ENCODE measurements at regions not wholly inside any gene's neighbourhood (a gene's known extent, or its start where the extent isn't known, plus 50 kb on each side); places are given as distances from the start of the nearest gene placed in this dataset.
"Not testable (repeated sequence)": the region's sequence is repeated elsewhere in the genome, so short reads cannot be mapped to it uniquely, and the experiment has no call there.

GRCh38 chr17:13874134-13874533 is 195.2 kb upstream of the COX10 start:
- intact Hi-C loops (cut with DNase I) = no loop called here
- DNase-seq (no peak), ATAC-seq (ENCODE audit: low FRiP score) (no peak)
- no peak overlapping the region for H3K27ac ChIP-seq (ENCODE audit: low read depth in 1 of 2, low read length in 2 of 2)
- no peak overlapping the region for H3K4me3 ChIP-seq (ENCODE audit: low read length in 2 of 2)
- 94 to 95% methylated on average over 3 of the region's 3 CpGs for WGBS, 2 donors
- no peaks in the 10 kb centered on the region for H3K27me3 ChIP-seq (ENCODE audit: control insufficient read depth in 1 of 2, insufficient read depth in 2 of 2, low read length in 1 of 2)
- H3K4me1 ChIP-seq (ENCODE audit: control insufficient read depth in 1 of 2, insufficient read depth in 2 of 2, low read length in 2 of 2) = no peaks in the 10 kb centered on the region
- H3K36me3 ChIP-seq (ENCODE audit: control insufficient read depth in 1 of 2, insufficient read depth in 2 of 2, low read length in 1 of 2) = no peaks in the 10 kb centered on the region
- peaks cover 1% of the 10 kb centered on the region for H3K9me3 ChIP-seq (ENCODE audit: control insufficient read depth, low read length)

- no peaks in the 10 kb centered on the region for H3K27me3 ChIP-seq (ENCODE audit: control insufficient read depth in 1 of 2, insufficient read depth in 2 of 2, low read length in 1 of 2)
- peaks cover 1% of the 10 kb centered on the region for H3K9me3 ChIP-seq (ENCODE audit: control insufficient read depth, low read length)
- no peaks in the 10 kb centered on the region for H3K36me3 ChIP-seq (ENCODE audit: control insufficient read depth in 1 of 2, insufficient read depth in 2 of 2, low read length in 1 of 2)
- no peak overlapping the region for H3K27ac ChIP-seq (ENCODE audit: low read depth in 1 of 2, low read length in 2 of 2)
- intact Hi-C loops (cut with DNase I) = no loop called here
- no peak overlapping the region for H3K4me3 ChIP-seq (ENCODE audit: low read length in 2 of 2)
- ATAC-seq (ENCODE audit: low FRiP score) (no peak), DNase-seq (no peak)
- no peaks in the 10 kb centered on the region for H3K4me1 ChIP-seq (ENCODE audit: control insufficient read depth in 1 of 2, insufficient read depth in 2 of 2, low read length in 2 of 2)
- 87 to 92% methylated on average over 1 of the region's 1 CpG for WGBS, 2 donors
Measured at GRCh38 chr17:13874817-13875216, 194.5 kb upstream of the COX10 start.

GRCh38 chr17:13879961-13880466 is 189.3 kb upstream of the COX10 start:
- no peaks in the 10 kb centered on the region for H3K4me1 ChIP-seq (ENCODE audit: control insufficient read depth in 1 of 2, insufficient read depth in 2 of 2, low read length in 2 of 2)
- H3K4me3 ChIP-seq (ENCODE audit: low read length in 2 of 2) = no peak overlapping the region
- ATAC-seq (ENCODE audit: low FRiP score) = no peak
- no peaks in the 10 kb centered on the region for H3K27me3 ChIP-seq (ENCODE audit: control insufficient read depth in 1 of 2, insufficient read depth in 2 of 2, low read length in 1 of 2)
- no peak for DNase-seq
- intact Hi-C loops (cut with DNase I) = no loop called here
- H3K27ac ChIP-seq (ENCODE audit: low read depth in 1 of 2, low read length in 2 of 2) = no peak overlapping the region
- 85 to 88% methylated on average over 5 of the region's 5 CpGs for WGBS, 2 donors
- H3K36me3 ChIP-seq (ENCODE audit: control insufficient read depth in 1 of 2, insufficient read depth in 2 of 2, low read length in 1 of 2) = no peaks in the 10 kb centered on the region
- H3K9me3 ChIP-seq (ENCODE audit: control insufficient read depth, low read length) = no peaks in the 10 kb centered on the region

- no peaks in the 10 kb centered on the region for H3K36me3 ChIP-seq (ENCODE audit: control insufficient read depth in 1 of 2, insufficient read depth in 2 of 2, low read length in 1 of 2)
- H3K27ac ChIP-seq (ENCODE audit: low read depth in 1 of 2, low read length in 2 of 2) = no peak overlapping the region
- DNase-seq (no peak), ATAC-seq (ENCODE audit: low FRiP score) (no peak)
- intact Hi-C loops (cut with DNase I) = no loop called here
- H3K27me3 ChIP-seq (ENCODE audit: control insufficient read depth in 1 of 2, insufficient read depth in 2 of 2, low read length in 1 of 2) = no peaks in the 10 kb centered on the region
- no peaks in the 10 kb centered on the region for H3K9me3 ChIP-seq (ENCODE audit: control insufficient read depth, low read length)
- no peak overlapping the region for H3K4me3 ChIP-seq (ENCODE audit: low read length in 2 of 2)
- 47 to 53% methylated on average over 3 of the region's 3 CpGs for WGBS, 2 donors
- H3K4me1 ChIP-seq (ENCODE audit: control insufficient read depth in 1 of 2, insufficient read depth in 2 of 2, low read length in 2 of 2) = no peaks in the 10 kb centered on the region
Measured at GRCh38 chr17:13883659-13884058, 185.6 kb upstream of the COX10 start.

GRCh38 chr17:13884347-13884746 is 185.0 kb upstream of the COX10 start:
- Histone ChIP-seq H3K4me1 (ENCODE audit: control insufficient read depth in 1 of 2, insufficient read depth in 2 of 2, low read length in 2 of 2) (no peaks in the 10 kb centered on the region), H3K4me3 (ENCODE audit: low read length in 2 of 2) (no peak overlapping the region), H3K27me3 (ENCODE audit: control insufficient read depth in 1 of 2, insufficient read depth in 2 of 2, low read length in 1 of 2) (no peaks in the 10 kb centered on the region), H3K36me3 (ENCODE audit: control insufficient read depth in 1 of 2, insufficient read depth in 2 of 2, low read length in 1 of 2) (no peaks in the 10 kb centered on the region), H3K27ac (ENCODE audit: low read depth in 1 of 2, low read length in 2 of 2) (no peak overlapping the region), H3K9me3 (ENCODE audit: control insufficient read depth, low read length) (no peaks in the 10 kb centered on the region)
- no peak for DNase-seq
- WGBS, 2 donors = 87 to 94% methylated on average over 2 of the region's 2 CpGs
- ATAC-seq (ENCODE audit: low FRiP score) = no peak
- intact Hi-C loops (cut with DNase I) = no loop called here

- Histone ChIP-seq H3K36me3 (ENCODE audit: control insufficient read depth in 1 of 2, insufficient read depth in 2 of 2, low read length in 1 of 2) (no peaks in the 10 kb centered on the region), H3K4me1 (ENCODE audit: control insufficient read depth in 1 of 2, insufficient read depth in 2 of 2, low read length in 2 of 2) (no peaks in the 10 kb centered on the region), H3K4me3 (ENCODE audit: low read length in 2 of 2) (no peak overlapping the region), H3K27me3 (ENCODE audit: control insufficient read depth in 1 of 2, insufficient read depth in 2 of 2, low read length in 1 of 2) (no peaks in the 10 kb centered on the region), H3K9me3 (ENCODE audit: control insufficient read depth, low read length) (no peaks in the 10 kb centered on the region), H3K27ac (ENCODE audit: low read depth in 1 of 2, low read length in 2 of 2) (no peak overlapping the region)
- WGBS, 2 donors = 98% methylated on average over 2 of the region's 2 CpGs
- intact Hi-C loops (cut with DNase I) = no loop called here
- ATAC-seq (ENCODE audit: low FRiP score) (no peak), DNase-seq (no peak)
Measured at GRCh38 chr17:13885550-13885949, 183.8 kb upstream of the COX10 start.

GRCh38 chr17:13885953-13886889 is 183.1 kb upstream of the COX10 start:
- no peak for ATAC-seq (ENCODE audit: low FRiP score)
- no peaks in the 10 kb centered on the region for H3K9me3 ChIP-seq (ENCODE audit: control insufficient read depth, low read length)
- no peaks in the 10 kb centered on the region for H3K27me3 ChIP-seq (ENCODE audit: control insufficient read depth in 1 of 2, insufficient read depth in 2 of 2, low read length in 1 of 2)
- DNase-seq = no peak
- no peak overlapping the region for H3K27ac ChIP-seq (ENCODE audit: low read depth in 1 of 2, low read length in 2 of 2)
- H3K4me1 ChIP-seq (ENCODE audit: control insufficient read depth in 1 of 2, insufficient read depth in 2 of 2, low read length in 2 of 2) = no peaks in the 10 kb centered on the region
- WGBS, 2 donors = 83 to 89% methylated on average over 6 of the region's 6 CpGs
- H3K36me3 ChIP-seq (ENCODE audit: control insufficient read depth in 1 of 2, insufficient read depth in 2 of 2, low read length in 1 of 2) = no peaks in the 10 kb centered on the region
- intact Hi-C loops (cut with DNase I) = no loop called here
- no peak overlapping the region for H3K4me3 ChIP-seq (ENCODE audit: low read length in 2 of 2)

- intact Hi-C loops (cut with DNase I) = no loop called here
- ATAC-seq (ENCODE audit: low FRiP score) = no peak
- no peaks in the 10 kb centered on the region for H3K4me1 ChIP-seq (ENCODE audit: control insufficient read depth in 1 of 2, insufficient read depth in 2 of 2, low read length in 2 of 2)
- H3K36me3 ChIP-seq (ENCODE audit: control insufficient read depth in 1 of 2, insufficient read depth in 2 of 2, low read length in 1 of 2) = no peaks in the 10 kb centered on the region
- H3K9me3 ChIP-seq (ENCODE audit: control insufficient read depth, low read length) = no peaks in the 10 kb centered on the region
- WGBS, 2 donors = 73 to 74% methylated on average over 7 of the region's 7 CpGs
- H3K4me3 ChIP-seq (ENCODE audit: low read length in 2 of 2) = no peak overlapping the region
- H3K27ac ChIP-seq (ENCODE audit: low read depth in 1 of 2, low read length in 2 of 2) = no peak overlapping the region
- H3K27me3 ChIP-seq (ENCODE audit: control insufficient read depth in 1 of 2, insufficient read depth in 2 of 2, low read length in 1 of 2) = no peaks in the 10 kb centered on the region
- DNase-seq = no peak
Measured at GRCh38 chr17:13888056-13888609, 181.2 kb upstream of the COX10 start.

- H3K4me1 ChIP-seq (ENCODE audit: control insufficient read depth in 1 of 2, insufficient read depth in 2 of 2, low read length in 2 of 2); H3K36me3 ChIP-seq (ENCODE audit: control insufficient read depth in 1 of 2, insufficient read depth in 2 of 2, low read length in 1 of 2); H3K27ac ChIP-seq (ENCODE audit: low read depth in 1 of 2, low read length in 2 of 2); H3K4me3 ChIP-seq (ENCODE audit: low read length in 2 of 2); DNase-seq; H3K9me3 ChIP-seq (ENCODE audit: control insufficient read depth, low read length); ATAC-seq (ENCODE audit: low FRiP score); intact Hi-C loops (cut with DNase I); H3K27me3 ChIP-seq (ENCODE audit: control insufficient read depth in 1 of 2, insufficient read depth in 2 of 2, low read length in 1 of 2): not testable (repeated sequence)
Measured at GRCh38 chr17:13908971-13909370, 160.3 kb upstream of the COX10 start.

All from aorta (tissue), 5 donors.